ENCODE measurements at regions not wholly inside any gene's neighbourhood (a gene's known extent, or its start where the extent isn't known, plus 50 kb on each side); places are given as distances from the start of the nearest gene placed in this dataset.
A peak's percentile ranks its signal among the peaks of the same experiment; 100 is the strongest.
"Not testable (repeated sequence)": the region's sequence is repeated elsewhere in the genome, so short reads cannot be mapped to it uniquely, and the experiment has no call there.

DNA sequence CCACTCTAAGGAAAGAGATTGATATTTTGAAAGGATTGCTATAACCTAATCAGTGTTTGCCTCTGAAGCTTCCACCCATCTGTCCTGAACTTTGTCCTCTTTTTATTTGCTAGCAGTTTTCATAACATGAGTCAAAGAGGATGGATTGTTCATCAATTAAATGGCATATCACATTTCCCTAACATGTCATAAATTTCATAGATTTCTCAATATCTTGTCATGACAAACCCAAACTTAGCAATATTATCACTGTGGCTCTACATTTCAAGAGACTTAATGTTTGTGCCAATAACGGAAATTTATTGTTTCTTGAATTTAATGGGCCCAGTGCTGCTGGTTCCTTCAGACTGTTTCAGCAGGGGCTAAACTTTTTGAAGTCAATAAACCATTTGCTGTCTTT, 330.3 kb downstream of the CAAP1 start:
- DNase-seq = no peak

DNA sequence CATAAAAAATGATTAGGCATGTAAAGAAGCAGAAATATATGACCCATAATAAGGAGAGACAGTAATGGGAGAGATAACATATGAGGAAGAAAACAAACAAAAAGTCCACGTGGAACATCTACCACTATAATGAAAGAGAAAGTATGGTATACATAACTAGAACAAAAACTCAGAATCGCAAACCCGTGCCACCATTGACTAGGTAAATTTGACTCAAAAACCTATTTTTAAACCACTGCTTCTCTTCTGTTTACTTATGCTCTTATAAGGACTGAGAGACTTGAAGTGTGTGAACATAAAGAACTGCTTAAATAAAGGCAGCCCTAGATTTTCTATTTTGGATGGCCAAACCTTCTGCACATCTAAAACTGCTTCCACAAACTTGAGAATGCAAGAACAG, 330.7 kb downstream of the CAAP1 start:
- DNase-seq = no peak

DNA sequence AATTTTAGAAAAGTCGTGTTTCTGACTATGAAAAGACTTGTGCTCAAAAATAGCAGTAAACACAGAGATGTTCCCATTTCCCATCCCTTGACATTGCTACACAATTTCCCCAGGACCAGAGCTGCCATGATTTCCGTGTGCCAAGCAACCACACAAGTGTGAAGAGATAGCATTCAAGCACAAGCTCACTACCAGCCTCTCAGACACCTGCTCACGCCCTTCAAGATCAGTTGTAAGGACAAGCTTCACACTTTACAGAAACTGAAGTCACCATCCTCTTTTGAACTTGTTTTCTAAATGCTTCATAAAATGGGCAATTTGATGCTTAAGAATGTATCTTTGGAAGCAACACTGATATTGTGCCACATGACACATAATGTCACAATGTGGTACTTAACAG, 333.1 kb downstream of the CAAP1 start:
- DNase-seq = no peak

DNA sequence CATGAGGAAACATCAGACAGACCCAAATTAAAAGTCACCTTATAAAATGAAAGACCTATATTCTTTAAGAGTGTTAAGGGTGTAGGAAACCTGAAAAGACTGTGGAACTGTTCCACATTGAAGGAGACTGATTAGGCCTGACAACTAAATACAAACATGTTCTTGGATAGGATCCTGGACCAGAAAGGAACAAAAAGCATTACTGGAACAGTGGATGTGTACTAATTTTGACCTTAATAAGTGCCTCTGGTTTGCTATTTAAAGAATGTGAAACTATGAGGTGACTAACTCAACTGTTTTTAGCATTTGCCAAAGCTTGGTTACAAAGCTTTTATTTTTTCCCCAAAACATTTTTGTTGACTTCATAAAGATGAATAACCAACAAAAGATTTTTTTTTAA, 340.6 kb downstream of the CAAP1 start:
- no peak for DNase-seq

DNA sequence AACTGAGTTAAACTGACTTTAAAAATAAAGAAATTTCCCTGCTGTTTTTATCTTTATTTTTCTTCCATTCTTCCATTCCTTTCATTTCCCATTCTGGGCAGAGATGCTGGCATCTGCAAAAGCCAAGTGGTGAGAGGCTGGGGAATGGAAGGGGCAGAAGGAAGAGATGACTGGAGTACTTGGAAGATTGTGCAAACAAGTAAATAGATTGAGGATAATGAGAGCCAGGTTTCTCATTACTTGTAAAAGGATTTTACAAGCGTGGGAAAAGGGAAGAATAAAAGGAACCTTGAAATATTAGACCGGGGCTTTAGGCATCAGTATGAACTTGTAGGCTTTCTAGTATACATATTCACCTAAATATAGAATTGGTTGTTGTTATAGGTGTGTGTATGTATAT, 341.2 kb downstream of the CAAP1 start:
- DNase-seq = no peak

DNA sequence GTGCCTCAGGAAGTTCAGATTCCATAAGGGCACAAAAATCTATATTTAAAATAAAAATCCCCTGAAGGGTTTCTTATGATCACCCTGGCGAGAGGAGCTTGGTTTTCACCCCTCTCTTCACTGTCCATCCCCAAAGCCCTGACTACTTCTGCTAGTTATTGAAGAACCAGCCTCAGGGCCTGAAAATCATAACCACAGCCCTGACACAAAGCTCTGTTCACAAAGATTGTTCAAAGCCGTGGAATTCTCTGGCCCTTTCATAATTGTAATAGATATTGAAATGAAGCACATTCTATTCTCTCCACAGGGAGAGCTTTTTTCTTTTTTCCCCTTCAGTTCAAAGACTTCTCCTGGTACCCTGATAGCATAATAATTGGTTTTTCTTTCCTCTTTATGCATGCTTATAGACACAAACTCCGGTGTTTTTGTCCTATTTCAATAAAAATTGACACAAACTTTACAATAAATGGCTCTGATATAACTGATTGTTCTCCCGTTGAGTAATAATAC, 343.8 kb downstream of the CAAP1 start:
- DNase-seq = no peak

DNA sequence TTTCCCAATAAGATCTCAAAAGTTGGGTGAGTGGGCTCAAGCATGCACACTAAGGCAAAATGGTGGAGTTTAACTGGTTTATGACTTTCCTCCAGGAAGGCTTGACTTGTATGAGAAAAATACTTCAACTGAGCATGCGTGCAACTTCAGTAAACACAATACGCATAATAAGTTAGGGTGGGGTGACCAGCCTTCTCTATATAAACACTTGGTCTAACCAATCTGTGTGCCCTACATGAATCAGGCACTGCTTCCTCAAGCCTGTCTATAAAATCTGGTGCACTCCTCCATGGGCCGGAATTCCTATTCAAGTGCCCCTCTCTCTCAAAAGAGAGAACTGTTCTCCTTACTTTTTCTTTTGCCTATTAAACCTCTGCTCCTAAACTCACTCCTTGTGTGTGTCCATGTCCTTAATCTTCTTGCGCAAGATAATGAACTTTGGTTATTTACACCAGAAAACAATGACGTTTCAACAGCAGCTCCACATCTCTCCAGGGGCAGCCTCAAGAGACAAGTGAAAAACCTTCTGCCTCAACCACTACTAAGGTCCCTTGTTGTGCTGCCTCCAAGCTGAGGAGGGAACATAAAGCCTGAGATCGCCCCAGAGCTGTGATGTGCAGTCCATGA, 352.6 kb downstream of the CAAP1 start:
- DNase-seq = no peak

DNA sequence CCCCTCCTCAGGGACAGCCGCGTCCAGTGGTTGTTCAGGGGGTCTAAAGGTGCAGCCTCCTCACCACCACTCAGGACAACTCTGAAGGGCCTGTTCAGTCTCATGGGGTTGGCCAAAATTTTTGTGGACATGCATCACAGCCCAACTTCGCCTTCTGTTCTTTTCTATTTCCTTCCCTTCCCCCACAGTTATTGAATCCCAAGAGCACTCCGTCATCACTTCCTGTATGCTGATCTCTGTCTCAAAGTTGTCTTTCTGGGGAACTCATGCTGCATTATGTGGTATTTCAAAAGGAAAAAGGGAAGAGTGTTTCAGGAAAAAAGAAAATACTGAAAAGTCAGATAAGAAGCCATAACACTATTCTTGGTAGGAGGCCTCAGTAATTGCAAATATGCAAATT, 355.4 kb downstream of the CAAP1 start:
- DNase-seq = peak; percentile 80

DNA sequence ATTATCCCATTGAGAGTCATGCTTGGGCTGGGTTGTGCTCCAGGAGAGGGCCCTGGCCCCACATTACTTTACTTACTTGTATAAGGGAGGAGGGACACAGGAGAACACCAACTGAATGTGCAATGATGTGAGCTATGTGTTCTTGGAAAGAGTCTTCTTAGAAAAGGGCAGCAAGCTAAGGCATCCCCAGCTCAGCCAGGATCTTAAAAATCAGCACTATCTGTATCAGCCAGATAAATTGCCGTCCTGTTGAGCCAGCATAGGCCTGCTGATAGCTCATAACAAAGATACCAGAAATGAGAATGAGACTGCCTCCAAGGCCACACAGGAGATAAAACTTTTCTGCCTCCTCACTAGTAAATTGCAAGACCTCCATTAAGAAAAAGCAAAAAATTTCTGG, 357.5 kb downstream of the CAAP1 start:
- peak; percentile 97 for DNase-seq

DNA sequence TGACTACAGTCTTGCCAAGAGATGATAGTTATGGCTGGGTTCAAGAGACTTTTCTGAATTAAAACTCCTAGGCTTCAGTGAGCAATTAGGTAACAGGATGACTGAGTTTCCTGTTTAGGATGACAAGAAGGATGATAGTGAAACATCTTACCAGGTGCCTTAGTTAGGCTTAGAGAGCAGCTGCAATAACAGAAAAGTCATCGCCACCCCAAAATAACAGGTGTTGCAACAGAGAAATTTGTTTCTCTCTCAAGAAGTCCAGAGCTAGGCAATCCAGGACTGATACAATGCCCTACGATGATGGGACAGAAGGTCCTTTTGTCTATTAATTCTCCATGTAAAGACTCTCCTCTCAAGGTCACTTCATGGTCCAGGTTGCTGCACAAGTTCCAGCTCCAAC, 361.8 kb downstream of the CAAP1 start:
- no peak for DNase-seq

DNA sequence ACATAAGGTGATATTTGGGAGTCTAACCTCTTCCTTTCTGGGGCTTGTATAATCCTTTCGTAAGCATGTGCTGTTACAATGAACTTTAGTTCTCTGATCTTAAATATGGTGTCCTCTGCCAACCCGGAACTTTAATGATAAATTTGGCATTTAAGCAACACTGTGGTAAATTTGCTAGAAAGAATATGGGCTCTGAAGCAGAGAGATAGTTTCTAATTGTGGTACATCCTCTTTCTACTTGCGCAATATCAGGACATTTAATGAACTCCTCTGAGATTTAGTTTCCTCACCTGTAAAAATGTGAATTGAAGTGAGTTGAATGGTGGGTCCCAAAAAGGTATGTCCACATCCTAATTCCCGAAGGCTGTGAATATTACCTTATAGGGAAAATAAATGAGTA, 364.7 kb downstream of the CAAP1 start:
- DNase-seq = peak; percentile 61

DNA sequence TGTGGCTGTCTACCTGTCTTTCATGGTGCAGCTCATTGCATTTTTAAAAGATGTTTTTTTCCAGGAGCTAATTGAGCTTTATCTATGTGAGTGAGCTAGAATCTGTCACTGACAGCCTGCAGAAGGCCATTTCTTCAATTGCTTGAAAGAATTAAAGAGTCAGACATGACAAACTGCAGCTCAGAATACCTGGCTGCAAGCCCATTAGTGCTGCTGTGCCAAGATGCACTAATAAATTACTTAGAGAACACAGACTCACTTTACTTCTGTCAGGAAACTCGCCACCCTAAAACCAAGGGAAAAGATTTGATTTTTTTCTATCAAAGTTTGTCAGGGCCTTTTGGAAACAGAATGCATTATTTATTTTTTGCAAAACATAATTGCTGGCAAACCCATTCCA, 368.3 kb downstream of the CAAP1 start:
- DNase-seq = no peak

DNA sequence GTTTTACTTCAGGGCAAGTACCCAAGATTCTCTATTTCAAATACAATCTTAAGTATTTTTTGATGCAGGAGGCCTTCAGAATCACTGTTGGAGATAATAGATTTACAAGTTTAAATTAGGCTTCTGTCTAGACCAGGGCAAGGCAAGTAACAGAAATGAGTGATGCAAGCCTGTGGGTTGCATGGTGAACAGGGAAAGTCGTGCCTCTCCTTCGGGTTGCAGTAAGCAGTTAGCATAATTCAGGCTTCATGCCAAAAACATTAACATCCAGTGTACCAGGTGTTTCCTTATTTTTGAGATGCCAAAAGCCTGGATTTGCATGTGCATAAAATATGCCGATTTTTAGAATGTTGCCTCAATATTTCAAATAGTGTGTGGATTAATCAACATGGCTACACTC, 369.0 kb downstream of the CAAP1 start:
- DNase-seq = no peak

DNA sequence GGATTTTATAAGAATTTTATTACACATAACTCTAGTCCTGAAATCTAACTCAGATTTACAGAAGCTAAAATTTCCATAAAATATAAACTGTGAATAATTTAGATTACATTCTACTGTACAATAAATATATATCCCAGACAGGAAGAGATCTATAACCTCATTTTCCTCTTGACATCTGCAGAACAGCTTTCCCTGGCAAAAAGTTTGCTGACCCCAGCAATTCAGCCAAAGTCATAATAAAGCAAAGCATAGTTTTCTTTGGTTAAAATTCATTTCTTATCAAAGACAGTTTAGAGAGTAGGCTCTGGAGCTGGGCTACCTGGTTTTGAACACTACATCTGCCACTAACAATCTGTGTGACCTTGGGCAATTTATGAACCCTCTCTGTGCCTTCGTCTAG, 372.5 kb downstream of the CAAP1 start:
- DNase-seq = no peak

DNA sequence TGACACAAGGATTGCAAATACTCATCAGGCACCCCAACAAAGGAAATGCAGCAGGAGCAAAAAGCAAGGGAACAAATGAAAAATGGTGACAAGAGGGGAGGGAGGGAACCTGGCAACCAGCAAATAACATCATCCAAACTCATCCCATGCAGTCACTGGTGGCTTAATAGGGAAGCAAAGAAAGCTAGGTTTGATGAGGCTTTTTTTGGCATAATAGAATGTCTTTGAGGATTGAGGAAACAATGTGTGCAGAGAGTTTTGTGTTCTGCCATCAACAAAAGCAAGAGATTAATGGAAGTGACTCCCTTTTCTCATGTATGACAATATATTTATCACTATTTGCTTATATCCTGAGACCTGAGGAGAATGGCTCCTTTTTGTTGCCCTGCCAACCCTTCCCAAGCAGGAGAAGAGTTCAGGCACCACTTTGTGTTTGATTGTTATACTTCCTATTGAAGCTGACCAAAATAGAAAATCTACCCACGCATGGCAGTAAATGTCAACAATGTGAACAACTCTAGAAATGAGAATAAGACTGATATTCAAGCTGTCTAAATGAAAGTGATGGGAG, 375.7 kb downstream of the CAAP1 start:
- DNase-seq = no peak

DNA sequence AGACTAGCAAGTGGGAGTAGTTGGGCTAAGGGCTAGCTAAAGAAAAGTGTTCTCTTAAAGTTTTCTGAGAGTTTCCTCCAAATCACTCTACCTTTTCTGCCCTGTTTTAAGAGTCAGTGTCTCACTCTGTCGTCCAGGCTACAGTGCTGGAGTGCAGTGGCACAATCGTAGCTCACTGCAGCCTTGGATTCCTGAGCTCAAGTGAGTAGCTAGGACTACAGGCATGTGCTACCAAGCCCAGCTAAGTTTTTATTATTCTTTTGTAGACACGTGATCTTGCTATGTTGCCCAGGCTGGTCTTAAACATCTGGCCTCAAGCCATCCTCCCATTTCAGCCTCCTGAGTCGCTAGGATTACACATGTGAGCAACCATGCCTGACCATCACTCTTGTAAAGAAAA, 378.9 kb downstream of the CAAP1 start:
- no peak for DNase-seq

DNA sequence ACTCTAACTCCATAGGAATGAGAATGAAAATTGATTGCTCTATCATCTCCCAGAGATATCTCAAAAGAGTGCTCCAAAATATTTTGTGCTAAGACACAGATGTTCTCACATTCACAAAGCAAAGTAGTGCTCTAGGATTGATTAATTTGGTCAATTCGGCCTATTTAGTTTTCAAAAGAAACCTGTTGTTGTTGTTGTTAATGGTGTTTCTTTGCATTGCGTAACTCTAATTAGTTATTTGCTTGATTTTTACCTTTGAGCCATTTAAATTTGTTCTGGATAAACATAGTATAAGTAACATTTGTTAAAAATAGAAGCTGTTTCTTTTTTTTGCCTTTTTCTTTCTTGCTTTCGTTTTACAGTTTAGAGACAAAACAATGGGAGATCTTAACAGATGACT, 382.5 kb downstream of the CAAP1 start:
- DNase-seq = no peak

DNA sequence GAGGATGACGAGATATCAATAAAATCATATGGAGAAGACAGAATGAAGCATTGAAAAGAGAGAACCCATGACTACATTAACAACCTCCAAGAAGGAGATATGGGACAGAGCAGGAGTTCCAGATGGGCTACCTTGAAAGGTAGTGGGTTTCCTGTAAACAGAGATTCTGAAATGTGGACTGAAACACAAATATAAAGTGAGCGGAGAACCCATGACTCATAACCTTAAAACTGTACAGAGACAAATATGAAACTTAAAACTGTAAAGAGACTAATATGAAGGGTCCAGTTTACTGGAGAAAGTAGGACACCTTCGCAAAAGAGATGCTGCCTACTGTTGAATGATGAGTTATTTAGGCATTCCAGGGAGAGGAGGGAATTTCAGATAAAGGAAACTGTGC, 383.7 kb downstream of the CAAP1 start:
- no peak for DNase-seq

DNA sequence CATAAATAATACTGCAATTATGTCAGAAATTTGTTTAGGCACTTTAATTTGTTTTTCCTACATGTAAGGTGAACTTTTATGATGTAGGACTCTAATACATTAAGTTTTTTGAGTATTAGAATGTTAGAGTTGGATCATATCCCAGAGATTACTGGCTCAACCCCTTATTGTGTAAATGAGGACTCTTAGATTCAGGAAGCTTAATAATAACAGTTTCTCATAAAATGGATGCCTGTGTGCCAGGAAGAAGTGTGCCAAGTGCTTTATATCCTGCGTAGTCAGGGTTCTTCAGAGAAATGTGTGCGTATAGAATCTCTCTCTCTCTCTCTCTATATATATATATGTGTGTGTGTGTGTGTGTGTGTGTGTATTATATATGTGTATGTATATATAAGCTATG, 388.5 kb downstream of the CAAP1 start:
- no peak for DNase-seq

DNA sequence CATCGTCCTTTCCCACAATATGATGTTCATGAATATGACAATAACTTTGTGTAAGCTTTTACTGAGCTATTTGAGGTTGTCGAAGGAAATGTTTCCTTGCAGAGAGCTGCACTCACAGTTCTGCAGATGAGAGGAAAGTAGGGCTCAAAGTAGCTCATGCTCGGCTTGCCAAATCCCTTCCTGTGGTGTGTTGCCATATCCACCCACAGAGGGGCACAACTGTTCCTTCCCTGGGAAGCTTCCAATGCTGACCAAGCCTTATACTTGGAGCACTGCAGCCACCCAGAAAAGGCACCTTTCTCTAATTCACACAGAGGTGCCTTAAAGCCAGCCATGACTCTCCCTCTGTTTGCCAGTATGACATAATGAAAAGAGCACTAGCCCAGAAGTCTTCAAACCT, 390.3 kb downstream of the CAAP1 start:
- DNase-seq = peak; percentile 23

DNA sequence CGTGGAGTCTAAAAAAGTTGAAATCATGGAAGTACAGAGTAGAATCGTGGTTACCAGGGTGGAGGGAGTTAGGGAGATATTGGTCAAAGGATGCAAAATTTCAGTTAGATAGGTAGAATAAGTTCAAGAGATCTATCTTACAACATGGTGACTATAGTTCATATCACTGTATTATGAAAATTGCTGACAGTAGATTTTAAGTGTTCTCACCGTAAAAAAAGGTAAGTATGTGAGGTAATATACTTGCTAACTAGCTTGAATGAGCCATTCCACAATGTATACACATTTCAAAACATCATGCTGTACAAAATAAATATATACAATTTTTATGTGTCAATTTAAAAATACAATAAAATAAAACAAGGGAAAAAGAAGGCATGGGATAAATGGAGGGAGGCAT, 392.1 kb downstream of the CAAP1 start:
- DNase-seq = no peak

DNA sequence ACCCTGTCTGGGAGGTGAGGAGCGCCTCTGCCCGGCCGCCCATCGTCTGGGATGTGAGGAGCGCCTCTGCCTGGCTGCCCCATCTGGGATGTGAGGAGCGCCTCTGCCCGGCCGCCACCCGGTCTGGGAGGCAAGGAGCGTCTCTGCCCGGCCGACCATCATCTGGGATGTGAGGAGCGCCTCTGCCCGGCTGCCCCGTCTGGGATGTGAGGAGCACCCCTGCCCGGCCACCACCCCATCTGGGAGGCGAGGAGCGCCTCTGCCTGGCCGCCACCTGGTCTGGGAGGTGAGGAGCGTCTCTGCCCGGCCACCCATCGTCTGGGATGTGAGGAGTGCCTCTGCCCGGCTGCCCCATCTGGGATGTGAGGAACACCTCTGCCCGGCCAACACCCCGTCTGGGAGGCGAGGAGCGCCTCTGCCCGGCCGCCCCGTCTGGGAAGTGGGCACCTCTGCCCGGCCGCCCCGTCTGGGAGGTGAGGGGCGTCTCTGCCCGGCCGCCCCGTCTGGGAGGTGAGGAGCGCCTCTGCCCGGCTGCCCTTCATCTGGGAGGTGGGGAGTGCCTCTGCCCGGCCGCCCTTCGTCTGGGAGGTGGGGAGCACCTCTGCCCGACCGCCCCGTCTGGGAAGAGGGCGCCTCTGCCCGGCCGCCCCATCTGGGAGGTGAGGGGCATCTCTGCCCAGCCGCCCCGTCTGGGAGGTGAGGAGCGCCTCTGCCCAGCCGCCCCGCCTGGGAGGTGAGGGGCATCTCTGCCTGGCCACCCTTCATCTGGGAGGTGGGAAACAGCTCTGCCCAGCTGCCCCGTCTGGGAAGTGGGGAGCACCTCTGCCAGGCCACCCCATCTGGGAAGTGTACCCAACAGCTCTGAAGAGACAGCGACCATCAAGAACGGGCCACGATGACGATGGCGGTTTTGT, 399.7 kb downstream of the CAAP1 start:
- not testable (repeated sequence) for DNase-seq

DNA sequence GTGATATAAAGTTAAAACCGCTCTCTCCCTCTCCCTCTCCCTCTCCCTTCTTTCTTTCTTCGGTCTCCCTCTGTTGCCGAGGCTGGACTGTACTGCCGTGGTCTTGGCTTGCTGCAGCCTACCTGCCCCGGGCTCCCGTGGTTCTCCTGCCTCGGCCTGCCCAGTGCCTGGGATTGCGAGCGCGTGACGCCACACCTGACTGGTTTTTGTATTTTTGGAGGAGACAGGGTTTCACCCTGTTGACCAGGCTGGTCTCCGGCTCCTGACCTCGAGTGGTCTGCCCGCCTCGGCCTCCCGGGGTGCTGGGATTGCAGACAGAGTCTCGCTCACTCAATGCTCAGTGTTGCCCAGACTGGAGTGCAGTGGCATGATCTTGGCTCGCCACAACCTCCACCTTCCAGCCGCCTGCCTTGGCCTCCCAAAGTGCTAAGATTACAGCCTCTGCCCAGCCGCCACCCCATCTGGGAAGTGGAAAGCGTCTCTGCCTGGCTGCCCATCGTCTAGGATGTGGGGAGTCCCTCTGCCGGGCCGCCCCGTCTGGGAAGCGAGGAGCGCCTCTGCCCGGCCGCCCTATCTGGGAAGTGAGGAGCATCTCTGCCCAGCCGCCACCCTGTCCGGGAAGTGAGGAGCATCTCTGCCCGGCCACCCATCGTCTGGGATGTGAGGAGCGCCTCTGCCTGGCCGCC, 400.5 kb downstream of the CAAP1 start:
- not testable (repeated sequence) for DNase-seq

DNA sequence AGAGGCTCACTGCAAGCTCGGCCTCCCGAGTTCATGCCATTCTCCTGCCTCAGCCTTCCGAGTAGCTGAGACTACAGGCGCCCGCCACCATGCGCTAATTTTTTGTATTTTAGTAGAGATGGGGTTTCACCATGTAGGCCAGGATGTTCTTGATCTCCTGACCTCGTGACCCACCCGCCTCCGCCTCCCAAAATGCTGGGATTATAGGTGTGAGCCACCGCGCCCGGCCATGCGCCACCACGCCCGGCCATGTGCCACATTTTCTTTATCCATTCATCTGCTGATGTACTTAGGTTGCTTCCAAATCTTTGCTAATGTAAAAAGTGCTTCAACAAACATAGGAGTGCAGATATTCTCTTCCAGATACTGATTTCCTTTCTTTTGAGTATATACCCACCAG, 408.6 kb downstream of the CAAP1 start:
- DNase-seq = no peak

All from OCI-M1 (cell line).